Lower lobe of right lung (tissue), 2 donors: ENCODE measurements at regions not wholly inside any gene's neighbourhood (a gene's known extent, or its start where the extent isn't known, plus 50 kb on each side); places are given as distances from the start of the nearest gene placed in this dataset.
A peak's percentile ranks its signal among the peaks of the same experiment; 100 is the strongest.

Source experiments
- ATAC-seq, 2 donors: fragments of 200-7000 bp; cut with Tn5 transposase; one replicate each; pipeline ENCODE4 v1.9.1; 2020 to 2022; ENCODE audit warnings: mild to moderate bottlenecking in 2 of 2, moderate library complexity in 2 of 2
- DNase-seq: peaks from one replicate; pipeline ENCODE4 v3.0.0-alpha.2; 2020
- H3K27ac ChIP-seq: fragments of 200-600 bp; one replicate; pipeline ENCODE4 v1.8.0; 2022
- H3K27me3 ChIP-seq: fragments of 200-600 bp; one replicate; pipeline ENCODE4 v1.8.0; 2022; ENCODE audit warnings: low read depth
- H3K36me3 ChIP-seq: fragments of 200-600 bp; one replicate; pipeline ENCODE4 v1.8.0; 2022; ENCODE audit warnings: mild to moderate bottlenecking
- H3K4me1 ChIP-seq: fragments of 200-600 bp; one replicate; pipeline ENCODE4 v1.8.0; 2022
- H3K4me3 ChIP-seq: fragments of 200-600 bp; one replicate; pipeline ENCODE4 v1.8.0; 2022; ENCODE audit warnings: mild to moderate bottlenecking
- H3K9me3 ChIP-seq: fragments of 200-600 bp; one replicate; pipeline ENCODE4 v1.8.0; 2022
- intact Hi-C: fragments of 100-400 bp; cut with DNase I; formaldehyde crosslinking; loops from one replicate; pipeline ENCODE4 v1.11.0; 2022
- TF ChIP-seq, protein P1 (sequence below): fragments of 200-600 bp; IDR thresholded peaks from one replicate; pipeline ENCODE4 v1.8.0; 2022; ENCODE audit warnings: antibody characterized with exemption, mild to moderate bottlenecking
- donor health status: DM: no; HTN: yes; CAD: no; lungs with severe emphysema.

DNA sequence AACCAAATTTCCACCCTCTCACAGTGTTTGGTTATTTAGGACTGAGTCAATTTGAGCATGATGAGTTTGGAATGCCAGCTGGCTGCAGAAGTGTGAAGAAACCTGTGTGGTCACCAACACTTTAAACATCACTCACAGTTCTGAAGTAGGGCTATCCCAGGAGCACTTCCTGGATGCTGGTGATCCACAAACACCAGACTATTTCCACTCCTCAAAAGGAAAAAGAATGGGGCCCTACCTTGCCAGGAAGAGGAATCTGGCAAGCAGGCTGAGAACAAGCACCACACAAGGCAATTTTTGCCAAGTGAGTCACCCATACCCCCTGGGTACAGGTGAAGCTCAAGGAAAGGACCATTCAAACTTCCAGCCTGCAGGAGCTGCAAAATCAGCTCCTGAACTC, 294.2 kb upstream of the PTGER4 start:
- Histone ChIP-seq H3K4me3 (no peak overlapping the region), H3K27ac (no peak overlapping the region), H3K4me1 (peaks cover 31% of the 10 kb centered on the region), H3K36me3 (no peaks in the 10 kb centered on the region), H3K9me3 (no peaks in the 10 kb centered on the region), H3K27me3 (no peaks in the 10 kb centered on the region)
- intact Hi-C loops = no loop called here
- DNase-seq (no peak), ATAC-seq (peak; percentile 61 to 63)
- TF ChIP-seq, protein P1, sequence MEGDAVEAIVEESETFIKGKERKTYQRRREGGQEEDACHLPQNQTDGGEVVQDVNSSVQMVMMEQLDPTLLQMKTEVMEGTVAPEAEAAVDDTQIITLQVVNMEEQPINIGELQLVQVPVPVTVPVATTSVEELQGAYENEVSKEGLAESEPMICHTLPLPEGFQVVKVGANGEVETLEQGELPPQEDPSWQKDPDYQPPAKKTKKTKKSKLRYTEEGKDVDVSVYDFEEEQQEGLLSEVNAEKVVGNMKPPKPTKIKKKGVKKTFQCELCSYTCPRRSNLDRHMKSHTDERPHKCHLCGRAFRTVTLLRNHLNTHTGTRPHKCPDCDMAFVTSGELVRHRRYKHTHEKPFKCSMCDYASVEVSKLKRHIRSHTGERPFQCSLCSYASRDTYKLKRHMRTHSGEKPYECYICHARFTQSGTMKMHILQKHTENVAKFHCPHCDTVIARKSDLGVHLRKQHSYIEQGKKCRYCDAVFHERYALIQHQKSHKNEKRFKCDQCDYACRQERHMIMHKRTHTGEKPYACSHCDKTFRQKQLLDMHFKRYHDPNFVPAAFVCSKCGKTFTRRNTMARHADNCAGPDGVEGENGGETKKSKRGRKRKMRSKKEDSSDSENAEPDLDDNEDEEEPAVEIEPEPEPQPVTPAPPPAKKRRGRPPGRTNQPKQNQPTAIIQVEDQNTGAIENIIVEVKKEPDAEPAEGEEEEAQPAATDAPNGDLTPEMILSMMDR = no peak

DNA sequence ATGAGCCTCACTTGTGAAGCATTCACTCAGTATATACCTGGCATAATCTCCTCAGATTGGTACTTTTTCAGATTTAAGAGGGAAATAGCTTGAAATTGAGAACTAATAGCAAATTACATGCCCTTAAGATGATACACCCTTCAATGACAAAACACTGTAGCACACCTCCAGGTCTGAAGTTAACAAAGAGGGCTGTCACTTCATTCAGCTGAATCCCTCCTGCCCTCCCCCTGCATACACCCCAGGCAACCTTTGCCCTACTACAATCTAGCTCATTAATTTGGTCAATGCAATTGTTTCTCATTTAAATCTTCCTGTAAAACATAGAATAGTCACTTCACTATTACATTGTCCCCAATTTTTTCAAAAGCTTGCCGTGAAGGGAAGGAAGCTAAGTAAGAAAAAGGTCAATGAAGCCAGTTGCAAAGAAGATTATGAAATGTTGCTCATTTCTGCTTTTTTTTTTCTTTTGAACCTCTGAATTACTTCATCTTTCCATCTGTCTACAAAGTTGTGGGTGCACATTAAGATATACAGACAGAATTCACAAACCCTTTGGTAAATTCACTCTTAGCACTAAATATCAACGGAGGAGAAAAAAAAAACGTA, 294.8 kb upstream of the PTGER4 start:
- H3K9me3 ChIP-seq = no peaks in the 10 kb centered on the region
- no peaks in the 10 kb centered on the region for H3K27me3 ChIP-seq
- peak overlapping the region; percentile 14 for H3K27ac ChIP-seq
- TF ChIP-seq, protein P1 = no peak
- peaks cover 31% of the 10 kb centered on the region for H3K4me1 ChIP-seq
- peak; percentile 14 to 37 for ATAC-seq
- intact Hi-C loops = no loop called here
- H3K4me3 ChIP-seq = no peak overlapping the region
- DNase-seq = no peak
- H3K36me3 ChIP-seq = no peaks in the 10 kb centered on the region

DNA sequence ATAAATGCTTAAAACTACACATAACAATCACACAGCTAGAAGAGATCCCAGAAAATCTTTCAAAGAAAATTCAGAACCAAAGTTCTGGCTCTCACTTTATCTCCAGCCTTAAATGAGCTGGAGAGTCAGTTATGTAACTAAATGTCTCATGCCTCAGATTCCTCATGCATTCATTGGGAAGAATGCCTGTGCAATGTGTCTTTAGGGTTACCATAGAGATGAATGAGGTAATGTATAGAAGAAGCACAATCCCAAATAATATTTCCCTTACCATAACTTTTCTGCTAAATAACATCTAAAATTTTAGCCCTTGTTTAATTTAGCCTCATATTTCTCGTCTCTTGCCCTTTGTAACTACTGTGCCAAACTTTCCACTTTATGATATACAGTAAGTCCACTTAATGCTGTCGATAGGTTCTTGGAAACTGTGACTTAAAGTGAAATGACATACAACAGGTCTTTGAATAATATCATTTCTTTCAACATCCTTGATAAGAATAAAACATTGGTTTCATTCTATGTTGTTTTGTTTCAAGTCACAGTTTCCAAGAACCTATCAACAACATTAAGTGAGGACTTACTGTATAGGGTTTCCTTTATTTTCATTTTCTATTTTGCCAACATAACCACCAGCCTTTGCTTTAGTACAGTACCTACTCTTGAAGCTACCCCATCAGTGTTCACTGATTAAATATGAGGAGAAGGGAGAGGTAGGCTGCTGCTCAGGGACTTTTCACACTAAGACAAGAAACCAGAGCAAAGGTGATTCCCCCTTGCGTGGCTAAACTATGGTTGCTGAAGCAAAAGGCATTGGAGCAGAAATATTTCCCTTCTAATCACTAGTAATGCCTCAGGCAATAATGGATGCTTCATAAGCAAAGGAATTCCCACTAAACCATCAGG, 295.7 kb upstream of the PTGER4 start:
- no peaks in the 10 kb centered on the region for H3K9me3 ChIP-seq
- intact Hi-C loops = no loop called here
- DNase-seq (no peak), ATAC-seq (peak in 1 of 2 donors; percentile 33)
- no peaks in the 10 kb centered on the region for H3K27me3 ChIP-seq
- H3K27ac ChIP-seq = peak overlapping the region; percentile 14
- peaks cover 31% of the 10 kb centered on the region for H3K4me1 ChIP-seq
- TF ChIP-seq, protein P1 = no peak
- no peaks in the 10 kb centered on the region for H3K36me3 ChIP-seq
- no peak overlapping the region for H3K4me3 ChIP-seq

- Histone ChIP-seq H3K27ac (no peak overlapping the region), H3K27me3 (no peaks in the 10 kb centered on the region), H3K4me1 (peaks cover 31% of the 10 kb centered on the region), H3K4me3 (no peak overlapping the region), H3K9me3 (no peaks in the 10 kb centered on the region), H3K36me3 (no peaks in the 10 kb centered on the region)
- TF ChIP-seq, protein P1 = no peak
- intact Hi-C loops = no loop called here
- DNase-seq (no peak), ATAC-seq (no peak)
These were observed 297.9 kb upstream of the PTGER4 start for GRCh38 chr5:40381676-40382363.

- intact Hi-C loops = no loop called here
- no peak for DNase-seq
- H3K9me3 ChIP-seq = no peaks in the 10 kb centered on the region
- no peak for ATAC-seq
- no peak overlapping the region for H3K27ac ChIP-seq
- TF ChIP-seq, protein P1 = no peak
- no peaks in the 10 kb centered on the region for H3K36me3 ChIP-seq
- H3K4me3 ChIP-seq = no peak overlapping the region
- no peaks in the 10 kb centered on the region for H3K27me3 ChIP-seq
- peaks cover 25% of the 10 kb centered on the region for H3K4me1 ChIP-seq
These were observed 298.7 kb upstream of the PTGER4 start for GRCh38 chr5:40381016-40381415.
